CD8-positive, alpha-beta memory T cell (primary cell): ENCODE measurements at regions not wholly inside any gene's neighbourhood (a gene's known extent, or its start where the extent isn't known, plus 50 kb on each side); places are given as distances from the start of the nearest gene placed in this dataset.

Source experiments
- CTCF ChIA-PET: fragments of 350-600 bp; sonication (Branson Sonifier 250); formaldehyde crosslinking; loops from one replicate; lab custom pipeline; 2021; ENCODE audit warnings: antibody characterized with exemption; lab: Charles Lee
- POLR2A ChIA-PET: fragments of 350-600 bp; sonication (Branson Sonifier 250); formaldehyde crosslinking; loops from one replicate; lab custom pipeline; 2021; ENCODE audit warnings: antibody characterized with exemption; lab: Charles Lee
- DNase-seq, 5 donors: peaks; one replicate each; pipeline versions ENCODE4 v3.0.0 to v3.0.0-alpha.2; 2020 to 2022; ENCODE audit warnings: mixed read lengths in 1 of 5
- H3K27ac ChIP-seq: one replicate; pipeline ENCODE4 v1.7.0; 2013; ENCODE audit warnings: low read depth, mild to moderate bottlenecking, low read length, moderate library complexity
- H3K27me3 ChIP-seq: 2 replicates; pipeline ENCODE4 v1.7.0; 2013; ENCODE audit warnings: low read length, mild to moderate bottlenecking; ENCODE audit not compliant: insufficient read depth, poor library complexity, severe bottlenecking
- H3K36me3 ChIP-seq: 2 replicates; pipeline ENCODE4 v1.7.0; 2013; ENCODE audit warnings: mild to moderate bottlenecking, low read length, moderate library complexity; ENCODE audit not compliant: insufficient read depth
- H3K4me1 ChIP-seq: 2 replicates; pipeline ENCODE4 v1.7.0; 2013; ENCODE audit warnings: mild to moderate bottlenecking, low read length, moderate library complexity; ENCODE audit not compliant: insufficient read depth
- H3K4me3 ChIP-seq: 2 replicates; pipeline ENCODE4 v1.7.0; 2013; ENCODE audit warnings: mild to moderate bottlenecking, low read length
- H3K9me3 ChIP-seq: 2 replicates; pipeline ENCODE4 v1.7.0; 2013; ENCODE audit warnings: mild to moderate bottlenecking, low read length
- H3K27ac Mint-ChIP-seq, 8 donors: one replicate each; pipeline ENCODE4 v1.8.0; 2020 to 2021; ENCODE audit warnings: mixed read lengths in 8 of 8, mild to moderate bottlenecking in 6 of 8, inconsistent platforms in 3 of 8, moderate library complexity in 3 of 8
- H3K27me3 Mint-ChIP-seq, 2 donors: one replicate each; pipeline ENCODE4 v1.8.0; 2020 to 2021; ENCODE audit warnings: mixed read lengths in 2 of 2, mild to moderate bottlenecking in 1 of 2, moderate library complexity in 1 of 2
- H3K36me3 Mint-ChIP-seq, 3 donors: one replicate each; pipeline ENCODE4 v1.8.0; 2020 to 2021; ENCODE audit warnings: mixed read lengths in 3 of 3, inconsistent platforms in 1 of 3, mild to moderate bottlenecking in 1 of 3
- H3K4me1 Mint-ChIP-seq, 3 donors: one replicate each; pipeline ENCODE4 v1.8.0; 2020 to 2021; ENCODE audit warnings: mixed read lengths in 3 of 3, inconsistent platforms in 1 of 3, mild to moderate bottlenecking in 1 of 3
- H3K4me3 Mint-ChIP-seq, 7 donors: one replicate each; pipeline ENCODE4 v1.8.0; 2020 to 2021; ENCODE audit warnings: mixed read lengths in 7 of 7, mild to moderate bottlenecking in 6 of 7, moderate library complexity in 4 of 7, inconsistent platforms in 2 of 7
- H3K9me3 Mint-ChIP-seq, 5 donors: one replicate each; pipeline ENCODE4 v1.8.0; 2020 to 2022; ENCODE audit warnings: mixed read lengths in 5 of 5, mild to moderate bottlenecking in 3 of 5, moderate library complexity in 2 of 5, inconsistent platforms in 1 of 5

DNA sequence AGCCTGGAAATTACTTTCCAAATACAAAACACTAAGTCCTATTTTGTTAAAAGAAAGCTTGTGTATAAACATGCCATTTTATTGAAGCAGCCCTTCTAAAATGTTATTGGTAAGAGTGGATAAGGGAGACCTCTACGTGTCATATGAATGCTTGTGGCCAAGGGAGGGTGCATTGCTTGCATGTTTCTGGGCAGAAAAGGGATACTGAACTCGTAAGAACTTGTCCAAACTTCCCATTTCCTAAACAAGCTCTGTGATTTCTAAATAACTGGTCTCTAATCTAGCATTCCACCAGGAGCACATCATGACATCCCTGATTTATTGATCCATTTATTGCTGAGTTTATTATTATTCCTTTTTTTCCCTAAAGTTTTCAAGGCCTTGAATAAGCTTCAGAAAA, 474.1 kb downstream of the CD109 start:
- Histone ChIP-seq H3K27me3 (no peaks in the 10 kb centered on the region), H3K9me3 (no peaks in the 10 kb centered on the region), H3K36me3 (no peaks in the 10 kb centered on the region), H3K4me3 (no peak overlapping the region), H3K27ac (no peak overlapping the region), H3K4me1 (no peaks in the 10 kb centered on the region)
- ChIA-PET POLR2A (no interaction called here), CTCF (no interaction called here)
- Mint-ChIP-seq H3K4me3 (no peak overlapping the region), H3K36me3 (no peaks in the 10 kb centered on the region), H3K9me3 (peaks cover 0 to 8% (median 3%) of the 10 kb centered on the region in 5 donors), H3K27ac (no peak overlapping the region), H3K27me3 (no peaks in the 10 kb centered on the region), H3K4me1 (no peaks in the 10 kb centered on the region)
- DNase-seq: no peak

DNA sequence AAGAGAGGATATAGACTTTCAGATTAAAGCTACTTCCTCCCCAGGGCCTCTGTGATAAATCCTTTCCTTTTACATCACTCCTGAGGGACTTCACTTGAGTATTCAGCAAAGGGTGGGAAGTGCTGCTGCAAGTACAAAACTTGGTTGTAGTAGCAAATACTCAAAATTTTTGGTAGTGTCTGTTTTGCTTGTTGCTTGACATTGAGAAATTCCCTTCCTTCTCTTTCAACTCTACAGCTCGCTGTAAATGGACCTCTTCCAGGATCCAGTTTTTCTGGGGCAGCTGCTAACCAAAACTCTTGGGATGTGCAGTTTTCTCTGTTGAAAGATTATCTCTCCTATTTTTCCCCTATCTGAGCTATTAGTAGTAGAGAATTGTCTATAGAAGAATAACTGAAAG, 472.0 kb downstream of the CD109 start:
- POLR2A ChIA-PET: no interaction called here
- Mint-ChIP-seq H3K9me3 (peaks cover 0 to 3% (median 3%) of the 10 kb centered on the region in 5 donors), H3K27ac (no peak overlapping the region), H3K36me3 (no peaks in the 10 kb centered on the region), H3K27me3 (no peaks in the 10 kb centered on the region), H3K4me1 (no peaks in the 10 kb centered on the region), H3K4me3 (no peak overlapping the region)
- no peaks in the 10 kb centered on the region for H3K27me3 ChIP-seq
- H3K9me3 ChIP-seq: no peaks in the 10 kb centered on the region
- no peak for DNase-seq
- CTCF ChIA-PET: no interaction called here
- H3K4me1 ChIP-seq: no peaks in the 10 kb centered on the region
- no peaks in the 10 kb centered on the region for H3K36me3 ChIP-seq
- no peak overlapping the region for H3K27ac ChIP-seq
- H3K4me3 ChIP-seq: no peak overlapping the region

- no peaks in the 10 kb centered on the region for H3K36me3 Mint-ChIP-seq
- ChIA-PET POLR2A (no interaction called here), CTCF (no interaction called here)
- no peak overlapping the region for H3K4me3 ChIP-seq
- peaks cover 0 to 3% (median 3%) of the 10 kb centered on the region in 5 donors for H3K9me3 Mint-ChIP-seq
- no peak overlapping the region for H3K27ac ChIP-seq
- no peaks in the 10 kb centered on the region for H3K36me3 ChIP-seq
- no peaks in the 10 kb centered on the region for H3K27me3 ChIP-seq
- no peaks in the 10 kb centered on the region for H3K4me1 ChIP-seq
- no peak overlapping the region for H3K4me3 Mint-ChIP-seq
- no peaks in the 10 kb centered on the region for H3K27me3 Mint-ChIP-seq
- no peak for DNase-seq
- no peaks in the 10 kb centered on the region for H3K4me1 Mint-ChIP-seq
- no peaks in the 10 kb centered on the region for H3K9me3 ChIP-seq
- H3K27ac Mint-ChIP-seq: no peak overlapping the region
These were observed 471.5 kb downstream of the CD109 start for GRCh38 chr6:74167511-74167910.

DNA sequence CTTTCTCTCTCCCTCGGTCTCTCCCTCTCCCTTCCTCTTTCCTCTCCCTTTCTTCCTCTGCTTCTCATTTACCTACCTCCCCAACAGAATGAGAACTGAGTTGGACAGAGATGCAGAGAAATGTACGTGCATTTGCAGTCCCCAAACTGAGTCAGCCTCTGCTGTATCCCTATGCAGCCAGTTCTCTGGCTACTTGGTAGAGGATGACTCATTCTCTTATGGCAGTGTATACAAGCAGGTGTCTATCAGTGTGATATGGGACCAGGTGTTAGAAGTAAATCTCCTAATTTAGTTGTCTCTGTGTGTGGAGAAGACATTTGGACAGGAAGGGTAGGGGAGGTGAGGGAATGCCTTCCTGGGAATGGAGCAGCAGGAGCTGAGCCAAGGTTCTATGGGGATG, 470.8 kb downstream of the CD109 start:
- Mint-ChIP-seq H3K27me3 (no peaks in the 10 kb centered on the region), H3K4me1 (no peaks in the 10 kb centered on the region), H3K27ac (no peak overlapping the region), H3K36me3 (no peaks in the 10 kb centered on the region), H3K9me3 (peaks cover 0 to 3% (median 3%) of the 10 kb centered on the region in 5 donors), H3K4me3 (no peak overlapping the region)
- Histone ChIP-seq H3K36me3 (no peaks in the 10 kb centered on the region), H3K27me3 (no peaks in the 10 kb centered on the region), H3K9me3 (no peaks in the 10 kb centered on the region), H3K27ac (no peak overlapping the region), H3K4me1 (no peaks in the 10 kb centered on the region), H3K4me3 (no peak overlapping the region)
- POLR2A ChIA-PET: no interaction called here
- no peak for DNase-seq
- CTCF ChIA-PET: no interaction called here

GRCh38 chr6:74161380-74161779, 465.4 kb downstream of the CD109 start:
- Histone ChIP-seq H3K36me3 (no peaks in the 10 kb centered on the region), H3K4me1 (no peaks in the 10 kb centered on the region), H3K27ac (no peak overlapping the region), H3K4me3 (no peak overlapping the region), H3K9me3 (no peaks in the 10 kb centered on the region), H3K27me3 (no peaks in the 10 kb centered on the region)
- ChIA-PET POLR2A (no interaction called here), CTCF (no interaction called here)
- Mint-ChIP-seq H3K36me3 (no peaks in the 10 kb centered on the region), H3K9me3 (peaks cover 0 to 15% (median 0%) of the 10 kb centered on the region in 5 donors), H3K27ac (no peak overlapping the region), H3K4me3 (no peak overlapping the region), H3K4me1 (no peaks in the 10 kb centered on the region), H3K27me3 (no peaks in the 10 kb centered on the region)
- no peak for DNase-seq

- H3K4me3 Mint-ChIP-seq: no peak overlapping the region
- Histone ChIP-seq H3K9me3 (no peaks in the 10 kb centered on the region), H3K4me1 (no peaks in the 10 kb centered on the region), H3K4me3 (no peak overlapping the region), H3K27me3 (no peaks in the 10 kb centered on the region), H3K27ac (no peak overlapping the region), H3K36me3 (no peaks in the 10 kb centered on the region)
- no peaks in the 10 kb centered on the region for H3K4me1 Mint-ChIP-seq
- peaks cover 0 to 7% (median 0%) of the 10 kb centered on the region in 5 donors for H3K9me3 Mint-ChIP-seq
- no peaks in the 10 kb centered on the region for H3K27me3 Mint-ChIP-seq
- H3K27ac Mint-ChIP-seq: no peak overlapping the region
- ChIA-PET CTCF (no interaction called here), POLR2A (no interaction called here)
- no peaks in the 10 kb centered on the region for H3K36me3 Mint-ChIP-seq
- no peak for DNase-seq
These were observed 456.2 kb downstream of the CD109 start for GRCh38 chr6:74152096-74152675.

DNA sequence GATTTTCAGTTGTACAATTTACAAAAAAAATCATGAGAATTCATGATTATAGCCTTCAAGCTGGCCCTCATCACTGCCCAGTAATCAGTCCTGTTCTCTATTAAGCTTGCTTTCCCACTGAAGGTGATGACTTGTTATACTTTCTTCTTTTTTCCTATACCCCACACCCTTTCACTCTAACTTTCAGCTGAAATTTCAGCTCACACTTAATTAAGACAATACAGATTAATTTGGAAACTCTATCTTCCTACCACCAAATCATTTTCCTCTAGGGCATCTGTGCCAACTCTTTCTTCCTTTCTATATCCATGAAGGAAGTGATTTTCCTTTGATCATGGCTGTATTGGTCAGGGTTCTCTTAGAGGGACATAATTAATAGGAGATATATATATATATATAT, 449.9 kb downstream of the CD109 start:
- H3K36me3 Mint-ChIP-seq: no peaks in the 10 kb centered on the region
- DNase-seq: no peak
- no peak overlapping the region for H3K27ac ChIP-seq
- no peaks in the 10 kb centered on the region for H3K27me3 ChIP-seq
- no peak overlapping the region for H3K4me3 ChIP-seq
- POLR2A ChIA-PET: no interaction called here
- H3K4me1 Mint-ChIP-seq: no peaks in the 10 kb centered on the region
- no peaks in the 10 kb centered on the region for H3K36me3 ChIP-seq
- CTCF ChIA-PET: no interaction called here
- H3K4me3 Mint-ChIP-seq: no peak overlapping the region
- H3K9me3 Mint-ChIP-seq: peaks cover 0 to 5% (median 3%) of the 10 kb centered on the region in 5 donors
- H3K27ac Mint-ChIP-seq: no peak overlapping the region
- H3K9me3 ChIP-seq: no peaks in the 10 kb centered on the region
- no peaks in the 10 kb centered on the region for H3K27me3 Mint-ChIP-seq
- no peaks in the 10 kb centered on the region for H3K4me1 ChIP-seq

DNA sequence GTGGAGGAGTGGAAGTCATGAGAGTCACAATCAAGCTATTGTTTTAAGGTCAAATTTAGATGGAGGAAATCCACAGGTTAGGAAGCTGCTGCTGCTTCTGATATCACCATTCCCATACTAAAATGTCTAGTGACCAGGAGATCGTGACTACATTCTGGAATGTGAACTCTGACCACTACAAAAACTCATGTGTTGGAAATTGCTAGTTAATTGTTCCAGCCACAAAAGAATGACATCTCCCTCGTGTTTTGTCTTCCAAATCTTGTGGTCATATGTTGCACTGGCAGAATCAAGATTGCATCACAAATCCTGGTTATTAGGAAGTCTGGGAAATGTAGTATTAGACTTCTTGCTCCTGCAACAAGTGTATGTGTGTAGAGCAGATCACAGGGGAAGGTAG, 441.9 kb downstream of the CD109 start:
- POLR2A ChIA-PET: no interaction called here
- DNase-seq: no peak
- Mint-ChIP-seq H3K4me1 (no peaks in the 10 kb centered on the region), H3K4me3 (no peak overlapping the region), H3K27me3 (no peaks in the 10 kb centered on the region), H3K36me3 (no peaks in the 10 kb centered on the region), H3K27ac (no peak overlapping the region), H3K9me3 (peaks cover 0 to 10% (median 3%) of the 10 kb centered on the region in 5 donors)
- Histone ChIP-seq H3K36me3 (no peaks in the 10 kb centered on the region), H3K4me1 (no peaks in the 10 kb centered on the region), H3K27me3 (no peaks in the 10 kb centered on the region), H3K9me3 (no peaks in the 10 kb centered on the region), H3K4me3 (no peak overlapping the region), H3K27ac (no peak overlapping the region)
- CTCF ChIA-PET: no interaction called here

GRCh38 chr6:74134327-74134726, 438.3 kb downstream of the CD109 start:
- H3K4me1 Mint-ChIP-seq: no peaks in the 10 kb centered on the region
- H3K27ac Mint-ChIP-seq: no peak overlapping the region
- no peak for DNase-seq
- Histone ChIP-seq H3K36me3 (no peaks in the 10 kb centered on the region), H3K9me3 (no peaks in the 10 kb centered on the region), H3K4me3 (no peak overlapping the region), H3K27ac (no peak overlapping the region), H3K27me3 (no peaks in the 10 kb centered on the region), H3K4me1 (no peaks in the 10 kb centered on the region)
- H3K27me3 Mint-ChIP-seq: no peaks in the 10 kb centered on the region
- H3K9me3 Mint-ChIP-seq: peaks cover 0 to 3% (median 0%) of the 10 kb centered on the region in 5 donors
- ChIA-PET CTCF (no interaction called here), POLR2A (no interaction called here)
- H3K4me3 Mint-ChIP-seq: no peak overlapping the region
- no peaks in the 10 kb centered on the region for H3K36me3 Mint-ChIP-seq
